ENCODE measurements at regions not wholly inside any gene's neighbourhood (a gene's known extent, or its start where the extent isn't known, plus 50 kb on each side); places are given as distances from the start of the nearest gene placed in this dataset.

DNA sequence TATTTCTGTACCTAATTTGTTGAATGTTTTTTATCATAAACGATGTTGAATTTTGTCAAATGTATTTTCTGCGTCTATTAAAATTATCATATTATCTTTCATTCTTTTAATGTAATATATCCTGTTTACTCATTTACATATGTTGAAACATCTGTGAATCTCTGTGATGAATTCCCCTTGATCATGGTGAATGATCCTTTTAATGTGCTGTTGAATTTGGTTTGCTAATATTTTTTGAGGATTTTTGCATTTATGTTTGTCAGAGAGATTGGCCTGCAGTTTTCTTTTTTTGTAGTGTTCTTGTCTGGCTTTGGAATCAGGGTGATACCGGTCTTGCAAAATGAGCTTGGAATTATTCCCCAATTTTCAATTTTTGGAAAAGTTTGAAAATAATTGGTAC, 569.3 kb upstream of the CCDC179 start:
- no peaks in the 10 kb centered on the region for H3K27me3 Mint-ChIP-seq
- H3K36me3 Mint-ChIP-seq (ENCODE audit: low read depth), result no peaks in the 10 kb centered on the region
- Histone ChIP-seq H3K27me3 (ENCODE audit: control insufficient read depth in 1 of 2, insufficient read depth in 2 of 2, low read length in 2 of 2) (no peaks in the 10 kb centered on the region), H3K4me1 (ENCODE audit: insufficient read depth, low read length) (no peaks in the 10 kb centered on the region), H3K36me3 (ENCODE audit: insufficient read depth, low read length) (no peaks in the 10 kb centered on the region), H3K27ac (ENCODE audit: low read depth in 1 of 2, low read length in 2 of 2) (no peak overlapping the region), H3K9me3 (ENCODE audit: control insufficient read depth in 1 of 2, insufficient read depth in 1 of 2, low read length in 2 of 2) (no peaks in the 10 kb centered on the region), H3K4me3 (ENCODE audit: low read length) (no peak overlapping the region)
- no peak overlapping the region for H3K4me3 Mint-ChIP-seq
- ATAC-seq (ENCODE audit: poor library complexity) (no peak), DNase-seq (no peak)
- H3K9me3 Mint-ChIP-seq, result peaks cover 10% of the 10 kb centered on the region
- H3K4me1 Mint-ChIP-seq (ENCODE audit: low read depth), result no peaks in the 10 kb centered on the region
- intact Hi-C loops (cut with DNase I, micrococcal nuclease), result no loop called here
- POLR2A ChIA-PET, result no interaction called here
- CTCF ChIA-PET, result no interaction called here
- H3K27ac Mint-ChIP-seq, result no peak overlapping the region
- TF ChIP-seq, protein P1, sequence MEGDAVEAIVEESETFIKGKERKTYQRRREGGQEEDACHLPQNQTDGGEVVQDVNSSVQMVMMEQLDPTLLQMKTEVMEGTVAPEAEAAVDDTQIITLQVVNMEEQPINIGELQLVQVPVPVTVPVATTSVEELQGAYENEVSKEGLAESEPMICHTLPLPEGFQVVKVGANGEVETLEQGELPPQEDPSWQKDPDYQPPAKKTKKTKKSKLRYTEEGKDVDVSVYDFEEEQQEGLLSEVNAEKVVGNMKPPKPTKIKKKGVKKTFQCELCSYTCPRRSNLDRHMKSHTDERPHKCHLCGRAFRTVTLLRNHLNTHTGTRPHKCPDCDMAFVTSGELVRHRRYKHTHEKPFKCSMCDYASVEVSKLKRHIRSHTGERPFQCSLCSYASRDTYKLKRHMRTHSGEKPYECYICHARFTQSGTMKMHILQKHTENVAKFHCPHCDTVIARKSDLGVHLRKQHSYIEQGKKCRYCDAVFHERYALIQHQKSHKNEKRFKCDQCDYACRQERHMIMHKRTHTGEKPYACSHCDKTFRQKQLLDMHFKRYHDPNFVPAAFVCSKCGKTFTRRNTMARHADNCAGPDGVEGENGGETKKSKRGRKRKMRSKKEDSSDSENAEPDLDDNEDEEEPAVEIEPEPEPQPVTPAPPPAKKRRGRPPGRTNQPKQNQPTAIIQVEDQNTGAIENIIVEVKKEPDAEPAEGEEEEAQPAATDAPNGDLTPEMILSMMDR (IDR thresholded peaks at IDR 0.05), result no peak

DNA sequence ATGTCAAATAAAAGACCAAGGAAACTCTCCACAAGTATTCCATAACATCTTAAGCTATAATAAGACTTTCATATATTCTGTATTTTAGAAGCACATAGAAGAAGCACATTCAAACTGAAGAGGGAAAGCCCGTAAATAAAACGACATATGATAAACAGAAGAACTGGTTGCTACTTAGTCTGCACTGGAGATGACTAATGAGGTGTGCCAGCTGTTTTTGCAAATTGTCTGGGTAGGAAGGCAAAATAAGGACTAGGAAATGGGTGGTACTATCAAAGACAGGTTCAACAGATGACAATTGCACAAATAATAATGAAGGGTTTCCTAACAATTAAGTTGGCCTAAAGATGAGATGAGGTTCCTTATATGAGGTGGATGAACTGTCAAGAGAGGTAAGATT, 593.2 kb upstream of the CCDC179 start:
- H3K9me3 ChIP-seq (ENCODE audit: control insufficient read depth in 1 of 2, insufficient read depth in 1 of 2, low read length in 2 of 2), result peaks cover 0 to 13% of the 10 kb centered on the region in 2 experiments
- H3K27me3 Mint-ChIP-seq, result no peaks in the 10 kb centered on the region
- H3K27ac ChIP-seq (ENCODE audit: low read depth in 1 of 2, low read length in 2 of 2), result no peak overlapping the region
- no peaks in the 10 kb centered on the region for H3K36me3 Mint-ChIP-seq (ENCODE audit: low read depth)
- POLR2A ChIA-PET, result no interaction called here
- H3K4me3 ChIP-seq (ENCODE audit: low read length), result no peak overlapping the region
- peaks cover 20% of the 10 kb centered on the region for H3K9me3 Mint-ChIP-seq
- H3K27me3 ChIP-seq (ENCODE audit: control insufficient read depth in 1 of 2, insufficient read depth in 2 of 2, low read length in 2 of 2), result no peaks in the 10 kb centered on the region
- intact Hi-C loops (cut with DNase I, micrococcal nuclease), result no loop called here
- no peak overlapping the region for H3K27ac Mint-ChIP-seq
- H3K36me3 ChIP-seq (ENCODE audit: insufficient read depth, low read length), result no peaks in the 10 kb centered on the region
- CTCF ChIA-PET, result no interaction called here
- H3K4me3 Mint-ChIP-seq, result no peak overlapping the region
- ATAC-seq (ENCODE audit: poor library complexity) (no peak), DNase-seq (no peak)
- TF ChIP-seq, protein P1 (IDR thresholded peaks at IDR 0.05), result no peak
- no peaks in the 10 kb centered on the region for H3K4me1 Mint-ChIP-seq (ENCODE audit: low read depth)
- no peaks in the 10 kb centered on the region for H3K4me1 ChIP-seq (ENCODE audit: insufficient read depth, low read length)

DNA sequence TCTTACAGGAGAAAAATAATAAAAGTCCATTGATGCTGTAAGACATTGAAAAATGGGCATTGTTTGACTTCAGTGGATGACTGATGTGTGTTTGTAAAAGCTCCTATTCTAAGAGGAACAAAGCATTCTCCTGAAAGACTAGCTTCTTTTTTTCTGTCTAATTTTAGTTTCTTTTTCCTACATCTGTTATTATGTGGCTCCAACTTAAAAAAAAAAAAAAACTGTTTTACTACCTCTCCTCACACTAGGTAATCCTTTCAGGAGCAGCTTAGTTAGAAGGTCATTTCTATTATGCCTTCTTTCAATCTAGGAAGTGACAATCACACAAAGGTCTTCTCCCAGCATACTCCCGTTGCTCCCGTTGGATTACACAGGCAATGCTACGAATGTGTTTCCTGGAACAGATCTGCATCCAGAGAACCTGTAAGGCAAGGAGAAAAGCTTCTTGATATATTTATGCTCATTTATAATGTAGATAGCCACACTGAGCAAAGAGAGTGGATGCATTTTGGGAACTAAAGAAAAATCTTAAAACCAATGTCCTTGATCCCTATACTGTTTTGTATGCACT, 595.1 kb upstream of the CCDC179 start:
- no peak overlapping the region for H3K4me3 Mint-ChIP-seq
- H3K27ac ChIP-seq (ENCODE audit: low read depth in 1 of 2, low read length in 2 of 2), result no peak overlapping the region
- no peak overlapping the region for H3K4me3 ChIP-seq (ENCODE audit: low read length)
- no peaks in the 10 kb centered on the region for H3K36me3 ChIP-seq (ENCODE audit: insufficient read depth, low read length)
- H3K4me1 Mint-ChIP-seq (ENCODE audit: low read depth), result no peaks in the 10 kb centered on the region
- no peaks in the 10 kb centered on the region for H3K4me1 ChIP-seq (ENCODE audit: insufficient read depth, low read length)
- H3K27me3 ChIP-seq (ENCODE audit: control insufficient read depth in 1 of 2, insufficient read depth in 2 of 2, low read length in 2 of 2), result no peaks in the 10 kb centered on the region
- H3K9me3 ChIP-seq (ENCODE audit: control insufficient read depth in 1 of 2, insufficient read depth in 1 of 2, low read length in 2 of 2), result peaks cover 0 to 13% of the 10 kb centered on the region in 2 experiments
- no peaks in the 10 kb centered on the region for H3K27me3 Mint-ChIP-seq
- DNase-seq (no peak), ATAC-seq (ENCODE audit: poor library complexity) (no peak)
- H3K27ac Mint-ChIP-seq, result no peak overlapping the region
- H3K9me3 Mint-ChIP-seq, result peaks cover 28% of the 10 kb centered on the region
- ChIA-PET POLR2A (no interaction called here), CTCF (no interaction called here)
- intact Hi-C loops (cut with DNase I, micrococcal nuclease), result no loop called here
- TF ChIP-seq, protein P1 (IDR thresholded peaks at IDR 0.05), result no peak
- no peaks in the 10 kb centered on the region for H3K36me3 Mint-ChIP-seq (ENCODE audit: low read depth)
